HUDEP-2 (cell line): ENCODE measurements at regions not wholly inside any gene's neighbourhood (a gene's known extent, or its start where the extent isn't known, plus 50 kb on each side); places are given as distances from the start of the nearest gene placed in this dataset.

Source experiments
- DNase-seq, 76 experiments: peaks; one replicate each; lab custom pipeline; 2025; ENCODE audit not compliant: unreplicated experiment in 76 of 76; lab: John Stamatoyannopoulos, UW

- no peak for DNase-seq
Observed at GRCh38 chr11:30652801-30653200, 66.6 kb upstream of the MPPED2 start.

GRCh38 chr11:30650266-30650665, 64.1 kb upstream of the MPPED2 start:
- no peak for DNase-seq
